ENCODE measurements at regions not wholly inside any gene's neighbourhood (a gene's known extent, or its start where the extent isn't known, plus 50 kb on each side); places are given as distances from the start of the nearest gene placed in this dataset.

DNA sequence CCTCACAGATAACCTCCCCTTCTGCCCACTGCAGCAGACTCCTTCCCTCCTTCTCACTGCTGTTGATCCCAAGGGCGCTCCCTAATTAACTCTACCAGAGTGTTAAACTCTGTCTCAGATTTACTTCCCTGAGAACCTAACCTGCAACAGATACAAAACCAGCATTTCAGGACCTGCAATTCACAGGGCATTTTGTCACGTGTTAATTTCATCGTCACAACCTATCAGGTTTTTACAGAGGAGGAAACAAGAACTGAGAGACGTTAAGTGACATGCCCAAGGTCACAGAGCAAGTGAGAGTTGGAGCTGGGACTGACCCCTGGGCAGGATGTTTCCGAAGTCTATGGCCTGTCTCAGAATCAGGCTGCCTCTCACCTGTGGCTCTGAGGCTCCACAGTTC is 223.9 kb downstream of the UACA start (continued):
- TF ChIP-seq, protein P1, sequence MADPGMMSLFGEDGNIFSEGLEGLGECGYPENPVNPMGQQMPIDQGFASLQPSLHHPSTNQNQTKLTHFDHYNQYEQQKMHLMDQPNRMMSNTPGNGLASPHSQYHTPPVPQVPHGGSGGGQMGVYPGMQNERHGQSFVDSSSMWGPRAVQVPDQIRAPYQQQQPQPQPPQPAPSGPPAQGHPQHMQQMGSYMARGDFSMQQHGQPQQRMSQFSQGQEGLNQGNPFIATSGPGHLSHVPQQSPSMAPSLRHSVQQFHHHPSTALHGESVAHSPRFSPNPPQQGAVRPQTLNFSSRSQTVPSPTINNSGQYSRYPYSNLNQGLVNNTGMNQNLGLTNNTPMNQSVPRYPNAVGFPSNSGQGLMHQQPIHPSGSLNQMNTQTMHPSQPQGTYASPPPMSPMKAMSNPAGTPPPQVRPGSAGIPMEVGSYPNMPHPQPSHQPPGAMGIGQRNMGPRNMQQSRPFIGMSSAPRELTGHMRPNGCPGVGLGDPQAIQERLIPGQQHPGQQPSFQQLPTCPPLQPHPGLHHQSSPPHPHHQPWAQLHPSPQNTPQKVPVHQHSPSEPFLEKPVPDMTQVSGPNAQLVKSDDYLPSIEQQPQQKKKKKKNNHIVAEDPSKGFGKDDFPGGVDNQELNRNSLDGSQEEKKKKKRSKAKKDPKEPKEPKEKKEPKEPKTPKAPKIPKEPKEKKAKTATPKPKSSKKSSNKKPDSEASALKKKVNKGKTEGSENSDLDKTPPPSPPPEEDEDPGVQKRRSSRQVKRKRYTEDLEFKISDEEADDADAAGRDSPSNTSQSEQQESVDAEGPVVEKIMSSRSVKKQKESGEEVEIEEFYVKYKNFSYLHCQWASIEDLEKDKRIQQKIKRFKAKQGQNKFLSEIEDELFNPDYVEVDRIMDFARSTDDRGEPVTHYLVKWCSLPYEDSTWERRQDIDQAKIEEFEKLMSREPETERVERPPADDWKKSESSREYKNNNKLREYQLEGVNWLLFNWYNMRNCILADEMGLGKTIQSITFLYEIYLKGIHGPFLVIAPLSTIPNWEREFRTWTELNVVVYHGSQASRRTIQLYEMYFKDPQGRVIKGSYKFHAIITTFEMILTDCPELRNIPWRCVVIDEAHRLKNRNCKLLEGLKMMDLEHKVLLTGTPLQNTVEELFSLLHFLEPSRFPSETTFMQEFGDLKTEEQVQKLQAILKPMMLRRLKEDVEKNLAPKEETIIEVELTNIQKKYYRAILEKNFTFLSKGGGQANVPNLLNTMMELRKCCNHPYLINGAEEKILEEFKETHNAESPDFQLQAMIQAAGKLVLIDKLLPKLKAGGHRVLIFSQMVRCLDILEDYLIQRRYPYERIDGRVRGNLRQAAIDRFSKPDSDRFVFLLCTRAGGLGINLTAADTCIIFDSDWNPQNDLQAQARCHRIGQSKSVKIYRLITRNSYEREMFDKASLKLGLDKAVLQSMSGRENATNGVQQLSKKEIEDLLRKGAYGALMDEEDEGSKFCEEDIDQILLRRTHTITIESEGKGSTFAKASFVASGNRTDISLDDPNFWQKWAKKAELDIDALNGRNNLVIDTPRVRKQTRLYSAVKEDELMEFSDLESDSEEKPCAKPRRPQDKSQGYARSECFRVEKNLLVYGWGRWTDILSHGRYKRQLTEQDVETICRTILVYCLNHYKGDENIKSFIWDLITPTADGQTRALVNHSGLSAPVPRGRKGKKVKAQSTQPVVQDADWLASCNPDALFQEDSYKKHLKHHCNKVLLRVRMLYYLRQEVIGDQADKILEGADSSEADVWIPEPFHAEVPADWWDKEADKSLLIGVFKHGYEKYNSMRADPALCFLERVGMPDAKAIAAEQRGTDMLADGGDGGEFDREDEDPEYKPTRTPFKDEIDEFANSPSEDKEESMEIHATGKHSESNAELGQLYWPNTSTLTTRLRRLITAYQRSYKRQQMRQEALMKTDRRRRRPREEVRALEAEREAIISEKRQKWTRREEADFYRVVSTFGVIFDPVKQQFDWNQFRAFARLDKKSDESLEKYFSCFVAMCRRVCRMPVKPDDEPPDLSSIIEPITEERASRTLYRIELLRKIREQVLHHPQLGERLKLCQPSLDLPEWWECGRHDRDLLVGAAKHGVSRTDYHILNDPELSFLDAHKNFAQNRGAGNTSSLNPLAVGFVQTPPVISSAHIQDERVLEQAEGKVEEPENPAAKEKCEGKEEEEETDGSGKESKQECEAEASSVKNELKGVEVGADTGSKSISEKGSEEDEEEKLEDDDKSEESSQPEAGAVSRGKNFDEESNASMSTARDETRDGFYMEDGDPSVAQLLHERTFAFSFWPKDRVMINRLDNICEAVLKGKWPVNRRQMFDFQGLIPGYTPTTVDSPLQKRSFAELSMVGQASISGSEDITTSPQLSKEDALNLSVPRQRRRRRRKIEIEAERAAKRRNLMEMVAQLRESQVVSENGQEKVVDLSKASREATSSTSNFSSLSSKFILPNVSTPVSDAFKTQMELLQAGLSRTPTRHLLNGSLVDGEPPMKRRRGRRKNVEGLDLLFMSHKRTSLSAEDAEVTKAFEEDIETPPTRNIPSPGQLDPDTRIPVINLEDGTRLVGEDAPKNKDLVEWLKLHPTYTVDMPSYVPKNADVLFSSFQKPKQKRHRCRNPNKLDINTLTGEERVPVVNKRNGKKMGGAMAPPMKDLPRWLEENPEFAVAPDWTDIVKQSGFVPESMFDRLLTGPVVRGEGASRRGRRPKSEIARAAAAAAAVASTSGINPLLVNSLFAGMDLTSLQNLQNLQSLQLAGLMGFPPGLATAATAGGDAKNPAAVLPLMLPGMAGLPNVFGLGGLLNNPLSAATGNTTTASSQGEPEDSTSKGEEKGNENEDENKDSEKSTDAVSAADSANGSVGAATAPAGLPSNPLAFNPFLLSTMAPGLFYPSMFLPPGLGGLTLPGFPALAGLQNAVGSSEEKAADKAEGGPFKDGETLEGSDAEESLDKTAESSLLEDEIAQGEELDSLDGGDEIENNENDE (IDR thresholded peaks at IDR 0.05; ENCODE audit: insufficient replicate concordance, low read length), result no peak
- TF ChIP-seq JUN (IDR thresholded peaks at IDR 0.05; ENCODE audit: low read depth, low read length), result no peak
- no peak for TF ChIP-seq ASH2L (IDR thresholded peaks at IDR 0.05; ENCODE audit: low read length)
- no peak for TF ChIP-seq TEAD4 (IDR thresholded peaks at IDR 0.05; ENCODE audit: low read depth, low read length)
- TF ChIP-seq CHD1 (IDR thresholded peaks at IDR 0.05; ENCODE audit: low read depth, low read length), result no peak
- no peak for TF ChIP-seq TCF12 (IDR thresholded peaks at IDR 0.05; ENCODE audit: low read depth, low read length)
- TF ChIP-seq CTBP2 (IDR thresholded peaks at IDR 0.05; ENCODE audit: borderline replicate concordance, insufficient read depth, insufficient read length, low read length), result no peak
- no peak for TF ChIP-seq RXRA (IDR thresholded peaks at IDR 0.05; ENCODE audit: insufficient read depth, low read depth, low read length)
- no peak for TF ChIP-seq SP2 (IDR thresholded peaks at IDR 0.05; ENCODE audit: low read length)
- TF ChIP-seq MAFK (IDR thresholded peaks at IDR 0.05; ENCODE audit: low read depth, low read length), result no peak
- no peak for TF ChIP-seq CBX8 (IDR thresholded peaks at IDR 0.05; ENCODE audit: borderline replicate concordance, low read depth, low read length)

All from H1 (cell line).